RKO (cell line): ENCODE measurements at regions not wholly inside any gene's neighbourhood (a gene's known extent, or its start where the extent isn't known, plus 50 kb on each side); places are given as distances from the start of the nearest gene placed in this dataset.
A peak's percentile ranks its signal among the peaks of the same experiment; 100 is the strongest.

Experiments
- DNase-seq: peaks from one replicate; pipeline ENCODE4 v3.0.0-alpha.2; 2016; ENCODE audit warnings: low spot score

DNA sequence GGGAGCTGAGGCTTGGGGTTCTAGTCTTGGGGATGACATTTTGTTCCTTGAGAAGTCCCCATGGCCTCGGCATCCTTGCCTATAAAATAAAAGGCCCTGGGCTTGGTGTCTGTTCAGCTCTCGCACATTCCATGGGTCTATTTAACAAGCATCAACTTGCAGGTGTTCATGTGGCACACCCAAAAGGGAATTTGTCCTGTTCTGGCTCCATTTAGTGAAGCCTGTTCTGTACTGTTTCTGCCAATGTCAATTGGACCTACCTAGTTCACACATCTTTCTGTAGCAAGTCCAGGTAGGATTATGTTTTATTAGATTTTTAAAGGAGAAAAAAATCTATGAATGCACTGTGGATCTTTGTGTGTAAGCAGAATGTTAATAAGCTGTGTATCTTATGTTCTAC, 262.0 kb downstream of the HIVEP2 start:
- no peak for DNase-seq

DNA sequence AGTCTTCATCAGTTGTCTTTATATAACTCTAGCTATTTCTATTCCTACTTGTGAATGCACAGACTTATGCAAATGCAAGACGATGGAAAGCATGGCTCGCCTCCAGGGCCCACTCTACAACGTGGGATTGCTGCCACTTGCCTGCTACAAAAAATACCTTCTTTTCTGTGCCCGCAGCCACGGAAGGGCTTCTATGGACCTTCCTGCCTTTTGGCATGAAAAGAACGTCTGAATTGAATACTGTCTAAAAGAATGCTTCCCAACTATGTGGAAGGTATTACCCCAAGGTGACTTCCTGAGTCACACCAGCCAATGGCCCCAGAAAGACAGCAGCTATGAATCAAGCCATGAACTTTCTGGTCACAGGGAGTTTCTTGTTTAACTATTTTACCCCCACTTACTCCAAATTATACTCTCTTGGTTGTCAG, 261.2 kb downstream of the HIVEP2 start:
- DNase-seq, result no peak

DNA sequence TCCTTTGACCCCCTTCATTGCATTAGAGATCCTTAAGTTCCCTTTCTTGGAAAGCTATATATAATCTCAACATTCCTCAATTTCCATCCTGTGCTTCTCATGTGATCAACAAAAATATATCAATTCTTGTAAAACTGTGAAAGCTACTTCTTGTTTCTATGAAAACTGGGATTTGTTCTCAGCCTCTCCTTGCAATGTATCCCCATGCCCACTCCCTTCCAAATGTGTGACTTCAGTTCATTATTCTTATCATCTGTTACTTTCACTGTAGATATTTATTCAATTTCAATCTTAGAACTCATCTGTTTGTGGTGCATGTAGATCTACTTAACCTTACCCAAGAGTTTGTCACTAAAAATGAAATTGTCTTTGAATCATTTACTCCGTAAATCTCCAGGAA, 260.6 kb downstream of the HIVEP2 start:
- no peak for DNase-seq

DNA sequence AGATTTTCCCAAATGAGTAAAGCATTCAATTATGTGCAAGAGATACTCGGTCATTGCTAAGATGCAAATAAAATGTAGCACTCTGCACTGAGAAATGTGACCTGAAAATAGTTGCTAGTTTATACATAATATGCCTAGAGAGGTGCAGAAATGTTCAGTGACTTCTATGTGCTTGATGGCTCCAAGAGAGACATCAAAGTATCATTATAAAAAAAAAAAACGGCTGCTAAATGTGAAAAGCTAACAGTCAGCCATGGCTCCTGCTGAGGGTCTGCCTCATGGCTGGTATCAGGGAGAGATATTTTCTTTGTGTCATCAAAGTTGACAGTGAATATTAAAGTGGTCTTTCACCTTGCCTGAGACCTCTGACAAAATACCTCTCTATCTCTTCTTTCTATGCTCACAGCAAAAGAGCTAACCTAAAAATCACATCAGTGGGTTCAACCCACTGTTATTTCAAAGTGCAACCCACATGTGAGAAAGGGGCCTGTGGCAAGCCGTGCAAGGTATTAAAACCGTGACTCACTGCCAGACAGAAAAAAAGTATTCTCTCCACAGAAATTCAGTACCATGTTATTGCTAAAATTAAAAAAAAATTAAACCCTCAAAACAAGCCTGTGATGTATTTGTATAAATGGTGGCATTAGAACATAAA, 259.0 kb downstream of the HIVEP2 start:
- DNase-seq, result no peak

DNA sequence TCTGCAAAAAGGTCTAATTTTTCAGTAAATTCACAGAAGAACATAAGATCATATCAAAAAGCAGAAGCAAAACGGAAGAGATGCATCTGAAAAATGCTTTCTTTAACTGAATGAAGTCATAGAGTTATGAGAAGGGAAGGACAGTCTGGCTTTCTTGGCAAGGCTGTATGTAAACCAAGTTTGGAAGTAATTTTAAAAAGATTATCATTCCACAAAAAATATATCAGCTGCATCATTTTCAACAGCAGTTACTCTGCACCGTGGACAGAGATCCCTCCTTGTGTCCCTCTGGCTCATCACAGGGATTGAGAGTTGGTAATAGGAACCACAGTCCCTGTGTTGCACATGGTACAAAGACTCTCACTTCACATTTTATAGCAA, 258.5 kb downstream of the HIVEP2 start:
- DNase-seq, result no peak

DNA sequence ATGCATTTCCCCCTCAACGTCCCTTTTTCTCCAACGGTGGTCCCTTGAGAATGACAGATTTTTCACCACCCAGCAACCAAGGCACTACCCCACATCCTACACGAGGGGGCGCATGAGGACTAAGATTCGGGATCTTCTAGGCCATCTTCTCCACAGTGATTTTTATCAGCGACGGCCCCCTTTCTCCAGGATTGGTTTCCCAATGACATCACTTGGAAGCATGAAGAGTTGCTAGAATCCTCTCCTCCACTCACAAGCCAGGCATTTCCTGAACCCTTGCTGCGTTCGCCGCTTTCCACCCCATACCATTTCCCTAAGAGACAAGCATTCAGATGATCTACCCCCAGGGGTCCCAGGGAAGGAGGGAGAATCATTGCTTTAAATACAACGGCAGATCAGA, 252.0 kb downstream of the HIVEP2 start:
- peak; percentile 65 for DNase-seq

DNA sequence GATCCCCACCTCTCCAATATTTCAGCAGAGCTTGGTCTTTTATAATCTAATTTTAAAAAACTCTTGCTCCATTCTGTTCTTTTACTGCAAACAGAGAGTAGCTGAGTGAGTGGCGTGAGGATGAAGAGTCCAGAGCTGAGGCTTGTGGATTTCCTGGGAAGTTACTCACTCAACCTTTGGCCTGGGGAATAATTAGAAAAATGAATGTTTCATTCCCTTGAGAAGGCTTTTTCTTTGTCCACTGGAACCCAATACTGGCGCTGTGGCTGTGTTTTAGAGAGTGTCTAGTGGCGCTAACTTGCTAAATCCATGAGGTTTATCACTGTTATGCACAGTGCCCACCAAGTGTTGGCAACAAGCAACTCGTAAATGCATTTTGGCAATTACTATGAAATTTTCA, 251.5 kb downstream of the HIVEP2 start:
- no peak for DNase-seq

DNA sequence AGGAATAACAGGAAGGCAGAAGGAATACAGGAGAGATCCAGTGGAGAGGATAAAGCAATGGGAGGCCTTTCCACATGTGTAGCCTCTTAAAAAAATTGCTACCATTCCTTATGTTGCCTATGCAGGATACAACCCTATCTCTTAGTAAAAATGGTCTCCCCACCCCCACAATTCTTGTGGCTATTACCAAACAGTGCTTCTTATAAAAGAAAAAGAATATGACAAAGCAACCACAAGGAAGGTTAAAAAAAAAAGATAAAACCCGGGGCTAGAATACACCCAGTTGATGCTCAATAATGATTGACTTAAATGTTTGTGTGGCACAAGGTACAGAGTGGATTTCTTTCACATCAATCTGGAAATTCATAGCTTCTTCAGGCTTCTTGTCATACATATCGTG, 250.9 kb downstream of the HIVEP2 start:
- no peak for DNase-seq

DNA sequence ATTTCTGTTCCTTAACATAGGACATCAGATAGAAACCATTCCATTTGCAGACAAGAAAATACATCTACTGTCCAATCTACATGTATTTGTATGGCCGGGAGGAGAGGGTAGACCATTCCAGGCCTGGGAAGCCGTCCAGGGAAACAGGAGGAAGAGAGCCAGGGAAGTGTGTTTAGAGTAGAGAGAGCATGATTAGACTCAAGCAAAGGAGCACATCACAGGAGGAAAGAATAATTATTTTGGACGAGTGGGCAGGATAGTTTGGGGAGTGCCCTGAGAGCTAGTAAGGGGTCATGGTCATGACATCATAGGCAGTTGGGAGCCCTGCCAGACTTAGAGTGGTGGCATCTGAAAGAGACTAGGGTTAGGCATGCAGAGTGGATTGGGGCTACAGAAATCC, 250.0 kb downstream of the HIVEP2 start:
- no peak for DNase-seq

DNA sequence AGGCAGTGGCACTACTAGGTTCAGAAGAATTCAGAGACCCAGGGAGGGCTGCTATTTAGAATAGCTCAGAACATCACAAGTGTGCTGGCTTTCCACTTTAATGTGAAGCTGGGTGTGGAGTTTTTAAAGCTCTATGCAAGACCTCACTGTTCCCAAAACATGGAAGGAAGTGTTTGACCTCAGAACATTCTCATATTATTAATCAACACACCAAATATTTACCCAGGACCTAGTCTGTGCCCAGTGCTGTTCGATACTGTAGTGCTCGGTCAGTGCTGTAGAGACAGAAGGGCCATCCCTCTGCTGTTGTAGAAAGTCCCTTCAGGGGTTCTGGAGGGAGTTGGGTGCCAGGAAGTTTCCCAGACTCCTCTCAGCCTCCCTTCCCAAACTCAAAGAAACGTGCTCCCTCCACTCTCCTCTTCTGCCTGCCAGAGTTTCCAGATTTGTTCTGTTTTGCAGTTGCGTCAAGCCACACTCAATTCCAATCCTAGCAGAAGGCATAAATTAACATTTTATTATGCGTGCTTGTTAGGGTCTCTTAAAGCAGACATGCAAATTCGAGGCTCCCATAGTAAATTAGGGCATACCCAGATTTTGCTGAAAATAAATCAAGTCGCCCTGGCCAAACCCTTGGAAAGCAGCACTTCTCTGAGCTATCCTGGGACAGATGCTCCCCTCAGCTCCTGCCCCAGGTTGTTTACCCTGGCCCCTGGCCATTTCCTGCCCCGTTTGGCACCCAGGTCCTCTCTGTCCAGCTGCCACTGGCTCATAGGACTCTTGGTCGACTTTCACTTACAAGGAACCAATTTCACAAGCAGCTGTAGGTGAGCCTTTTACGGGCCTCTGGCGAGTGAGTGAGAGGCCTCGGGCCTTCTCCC, 248.6 kb downstream of the HIVEP2 start:
- no peak for DNase-seq

DNA sequence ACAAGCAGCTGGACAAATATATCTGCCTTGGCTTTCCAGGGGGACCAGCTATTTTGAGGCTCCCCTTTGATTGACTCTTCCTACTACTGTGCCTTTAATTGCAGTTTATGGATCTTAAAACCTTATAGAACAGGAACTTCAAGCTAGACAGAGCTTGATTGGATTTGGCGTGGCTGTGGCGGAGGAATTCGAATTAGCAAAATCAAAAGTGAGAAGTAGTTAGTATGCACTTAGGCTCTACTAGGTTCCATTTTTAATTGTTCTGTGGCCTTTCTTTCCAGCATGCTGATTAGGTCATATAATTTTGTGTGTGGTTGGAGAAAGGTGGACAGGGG, 248.0 kb downstream of the HIVEP2 start:
- no peak for DNase-seq

DNA sequence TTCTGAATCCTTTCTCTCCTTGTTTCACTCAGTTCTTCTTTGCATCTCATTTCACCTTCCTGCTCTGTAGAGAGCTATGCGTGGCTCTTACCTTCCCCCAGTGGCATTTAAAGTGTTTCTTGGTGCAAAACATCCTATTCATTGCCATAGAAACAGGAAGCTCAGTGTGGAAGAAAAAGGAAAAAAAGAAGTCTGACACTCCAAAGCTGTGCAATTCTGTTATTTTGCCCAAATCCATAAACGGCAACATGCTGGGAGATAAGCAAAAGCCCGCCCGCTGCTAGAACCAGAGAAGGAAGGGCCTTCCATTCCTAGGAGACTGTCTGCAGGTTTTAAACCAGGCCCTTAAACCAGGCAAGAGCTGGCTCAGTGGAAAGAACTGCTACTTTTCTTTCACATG, 247.1 kb downstream of the HIVEP2 start:
- no peak for DNase-seq

DNA sequence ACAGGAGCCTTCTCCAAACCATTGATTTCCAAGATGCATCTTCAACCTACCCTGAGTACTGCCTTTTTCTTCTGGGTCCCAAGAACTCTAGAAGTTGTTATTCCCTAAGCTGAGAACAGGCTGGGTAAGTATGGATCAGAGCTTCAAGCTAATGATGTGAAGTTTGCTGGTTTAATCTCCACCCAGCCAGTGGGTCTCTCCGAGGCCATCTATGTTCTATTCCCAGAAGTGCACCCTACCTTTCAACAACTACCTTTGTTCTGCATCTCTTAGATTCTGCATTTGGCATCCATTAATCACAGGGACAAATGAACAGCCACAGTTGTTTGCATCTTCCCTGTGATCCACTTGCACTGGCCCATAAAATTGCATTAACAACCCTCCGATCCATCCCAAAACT, 246.2 kb downstream of the HIVEP2 start:
- peak; percentile 15 for DNase-seq

DNA sequence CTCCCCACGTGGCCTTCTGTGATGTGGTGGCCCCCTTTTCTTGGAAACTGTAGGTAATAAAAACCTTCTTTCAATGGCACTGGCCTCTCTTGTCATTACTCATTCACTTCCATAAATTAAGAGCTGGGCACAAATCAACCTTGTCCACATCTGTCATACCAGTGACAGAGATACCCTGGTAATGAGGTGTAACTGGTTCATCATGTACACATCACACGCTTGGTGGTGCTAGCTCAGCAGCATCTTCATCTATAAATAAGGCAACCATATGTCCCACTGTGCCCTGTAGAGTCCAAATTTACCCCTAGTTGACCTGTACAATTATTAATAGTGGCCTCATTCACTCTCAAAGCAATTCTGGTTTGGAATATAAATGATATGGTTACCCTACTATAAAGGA, 245.6 kb downstream of the HIVEP2 start:
- no peak for DNase-seq

DNA sequence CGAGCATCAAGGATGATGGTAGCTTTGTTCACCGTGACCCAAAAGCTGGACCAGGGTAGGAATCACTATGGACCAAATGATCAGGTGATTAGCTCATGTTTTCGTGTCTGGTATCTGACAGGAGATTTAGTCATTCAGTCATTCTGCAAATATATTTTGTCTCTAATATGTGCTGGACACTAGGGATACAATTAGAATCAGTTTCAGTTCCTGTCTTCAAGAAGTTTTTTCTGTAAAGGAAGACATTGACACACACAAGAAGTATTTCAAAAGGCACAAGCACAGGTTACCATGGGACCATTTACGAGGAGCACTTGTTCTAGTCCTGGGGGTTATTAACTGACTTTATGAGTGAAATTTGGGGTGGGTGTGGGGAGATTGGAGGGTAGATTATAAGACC, 244.9 kb downstream of the HIVEP2 start:
- DNase-seq, result no peak

DNA sequence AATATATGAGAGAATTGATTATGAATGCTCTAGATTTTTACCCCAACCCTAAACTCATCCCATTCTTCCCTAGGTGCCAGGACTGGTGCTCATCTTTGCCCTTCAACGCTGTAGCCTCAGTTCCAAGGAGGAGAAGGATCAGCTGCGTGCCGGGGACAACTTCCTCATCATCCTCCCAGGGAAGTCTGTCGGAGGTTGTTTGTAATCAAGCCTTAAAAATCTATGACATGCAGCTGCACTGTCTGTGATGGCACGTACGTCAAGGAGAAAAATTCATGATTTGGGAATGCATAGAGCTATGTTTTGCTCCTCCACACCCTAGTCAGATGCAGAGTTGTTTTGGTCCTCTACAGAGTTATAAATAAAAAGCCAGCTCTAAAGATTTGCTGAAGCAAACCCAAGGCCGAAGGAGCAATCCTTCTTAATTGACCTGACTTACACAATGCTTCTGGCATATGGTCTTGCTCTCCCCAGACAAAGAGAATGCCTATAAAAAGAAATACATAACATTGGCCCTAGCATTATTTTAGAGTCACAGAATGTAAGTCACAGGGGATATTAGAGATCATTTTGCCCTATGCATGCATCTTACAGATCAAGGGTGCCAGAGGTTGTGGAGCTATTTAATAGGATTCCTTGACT, 244.2 kb downstream of the HIVEP2 start:
- DNase-seq, result no peak
